ENCODE measurements at regions not wholly inside any gene's neighbourhood (a gene's known extent, or its start where the extent isn't known, plus 50 kb on each side); places are given as distances from the start of the nearest gene placed in this dataset.

- H3K9me1 ChIP-seq (ENCODE audit: control insufficient read depth, extremely low read depth, insufficient read depth, low read length): no peaks in the 10 kb centered on the region
- H3K79me2 ChIP-seq (ENCODE audit: control insufficient read depth, insufficient read depth, low read length): no peaks in the 10 kb centered on the region
- TF ChIP-seq, protein P1, sequence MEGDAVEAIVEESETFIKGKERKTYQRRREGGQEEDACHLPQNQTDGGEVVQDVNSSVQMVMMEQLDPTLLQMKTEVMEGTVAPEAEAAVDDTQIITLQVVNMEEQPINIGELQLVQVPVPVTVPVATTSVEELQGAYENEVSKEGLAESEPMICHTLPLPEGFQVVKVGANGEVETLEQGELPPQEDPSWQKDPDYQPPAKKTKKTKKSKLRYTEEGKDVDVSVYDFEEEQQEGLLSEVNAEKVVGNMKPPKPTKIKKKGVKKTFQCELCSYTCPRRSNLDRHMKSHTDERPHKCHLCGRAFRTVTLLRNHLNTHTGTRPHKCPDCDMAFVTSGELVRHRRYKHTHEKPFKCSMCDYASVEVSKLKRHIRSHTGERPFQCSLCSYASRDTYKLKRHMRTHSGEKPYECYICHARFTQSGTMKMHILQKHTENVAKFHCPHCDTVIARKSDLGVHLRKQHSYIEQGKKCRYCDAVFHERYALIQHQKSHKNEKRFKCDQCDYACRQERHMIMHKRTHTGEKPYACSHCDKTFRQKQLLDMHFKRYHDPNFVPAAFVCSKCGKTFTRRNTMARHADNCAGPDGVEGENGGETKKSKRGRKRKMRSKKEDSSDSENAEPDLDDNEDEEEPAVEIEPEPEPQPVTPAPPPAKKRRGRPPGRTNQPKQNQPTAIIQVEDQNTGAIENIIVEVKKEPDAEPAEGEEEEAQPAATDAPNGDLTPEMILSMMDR (optimal IDR thresholded peaks at IDR 0.05 in 1 of 3, IDR thresholded peaks at IDR 0.05 in 1 of 3, conservative IDR thresholded peaks at IDR 0.05 in 1 of 3; ENCODE audit: extremely low read depth in 1 of 3, insufficient read depth in 2 of 3, low read length in 3 of 3): no peak
- TF ChIP-seq EZH2 (IDR thresholded peaks at IDR 0.05; ENCODE audit: low read length): no peak
- no peaks in the 10 kb centered on the region for H4K20me1 ChIP-seq (ENCODE audit: control insufficient read depth, extremely low read depth, insufficient read depth, low read length)
- H3K4me3 ChIP-seq (ENCODE audit: control insufficient read depth in 2 of 3, extremely low read depth in 1 of 3, insufficient read depth in 2 of 3, low read depth in 1 of 3, low read length in 3 of 3): no peak overlapping the region
- no peaks in the 10 kb centered on the region for H3K9me3 ChIP-seq (ENCODE audit: control insufficient read depth, low read depth, low read length)
- no peak overlapping the region for H3K4me2 ChIP-seq (ENCODE audit: control insufficient read depth, extremely low read depth, insufficient read depth, low read depth, low read length)
- dilution Hi-C loops (cut with MboI; ENCODE audit: extremely low pct_ligation_motif_present, low sequenced_read_pairs): no loop called here
- H3K27me3 ChIP-seq (ENCODE audit: control insufficient read depth, extremely low read depth, insufficient read depth, low read length): peaks cover 3% of the 10 kb centered on the region
- no peak overlapping the region for H2AFZ ChIP-seq (ENCODE audit: control insufficient read depth, low read length)
- DNase-seq (ENCODE audit: low read depth, low spot score): no peak
- no peak for FAIRE-seq
- H3K27ac ChIP-seq (ENCODE audit: control insufficient read depth, insufficient read depth, low read length): no peak overlapping the region
- no peaks in the 10 kb centered on the region for H3K36me3 ChIP-seq (ENCODE audit: control insufficient read depth in 2 of 2, extremely low read depth in 1 of 2, insufficient read depth in 2 of 2, low read length in 2 of 2)
- H3K4me1 ChIP-seq (ENCODE audit: control insufficient read depth, extremely low read depth, insufficient read depth, low read length): no peaks in the 10 kb centered on the region
- no peak overlapping the region for H3K9ac ChIP-seq (ENCODE audit: control insufficient read depth, extremely low read depth, insufficient read depth, low read length)
These were observed 59.4 kb upstream of the CD96 start for GRCh38 chr3:111482574-111482973.

GRCh38 chr3:111485086-111485485 lies 56.9 kb upstream of the CD96 start:
- FAIRE-seq (no peak), DNase-seq (ENCODE audit: low read depth, low spot score) (no peak)
- no peak overlapping the region for H2AFZ ChIP-seq (ENCODE audit: control insufficient read depth, low read length)
- no peak for TF ChIP-seq EZH2 (IDR thresholded peaks at IDR 0.05; ENCODE audit: low read length)
- TF ChIP-seq, protein P1 (optimal IDR thresholded peaks at IDR 0.05 in 1 of 3, IDR thresholded peaks at IDR 0.05 in 1 of 3, conservative IDR thresholded peaks at IDR 0.05 in 1 of 3; ENCODE audit: extremely low read depth in 1 of 3, insufficient read depth in 2 of 3, low read length in 3 of 3): no peak
- no peak overlapping the region for H3K4me3 ChIP-seq (ENCODE audit: control insufficient read depth in 2 of 3, extremely low read depth in 1 of 3, insufficient read depth in 2 of 3, low read depth in 1 of 3, low read length in 3 of 3)
- no peaks in the 10 kb centered on the region for H3K27me3 ChIP-seq (ENCODE audit: control insufficient read depth, extremely low read depth, insufficient read depth, low read length)
- no peak overlapping the region for H3K27ac ChIP-seq (ENCODE audit: control insufficient read depth, insufficient read depth, low read length)
- no peaks in the 10 kb centered on the region for H3K9me3 ChIP-seq (ENCODE audit: control insufficient read depth, low read depth, low read length)
- no peaks in the 10 kb centered on the region for H3K79me2 ChIP-seq (ENCODE audit: control insufficient read depth, insufficient read depth, low read length)
- no peaks in the 10 kb centered on the region for H4K20me1 ChIP-seq (ENCODE audit: control insufficient read depth, extremely low read depth, insufficient read depth, low read length)
- H3K4me2 ChIP-seq (ENCODE audit: control insufficient read depth, extremely low read depth, insufficient read depth, low read depth, low read length): no peak overlapping the region
- H3K36me3 ChIP-seq (ENCODE audit: control insufficient read depth in 2 of 2, extremely low read depth in 1 of 2, insufficient read depth in 2 of 2, low read length in 2 of 2): no peaks in the 10 kb centered on the region
- no peaks in the 10 kb centered on the region for H3K9me1 ChIP-seq (ENCODE audit: control insufficient read depth, extremely low read depth, insufficient read depth, low read length)
- H3K9ac ChIP-seq (ENCODE audit: control insufficient read depth, extremely low read depth, insufficient read depth, low read length): no peak overlapping the region
- no peaks in the 10 kb centered on the region for H3K4me1 ChIP-seq (ENCODE audit: control insufficient read depth, extremely low read depth, insufficient read depth, low read length)
- dilution Hi-C loops (cut with MboI; ENCODE audit: extremely low pct_ligation_motif_present, low sequenced_read_pairs): no loop called here

Small RNA genes lying in the stretch of these regions (small RNA-seq; reads per million reads assigned to genes)
- 0 reads per million in 3 experiments for gene ATP6V0CP2 (ENCODE audit: insufficient read length in 3 of 3, low read depth in 3 of 3, low replicate concordance in 1 of 3)
